ENCODE measurements at regions not wholly inside any gene's neighbourhood (a gene's known extent, or its start where the extent isn't known, plus 50 kb on each side); places are given as distances from the start of the nearest gene placed in this dataset.

DNA sequence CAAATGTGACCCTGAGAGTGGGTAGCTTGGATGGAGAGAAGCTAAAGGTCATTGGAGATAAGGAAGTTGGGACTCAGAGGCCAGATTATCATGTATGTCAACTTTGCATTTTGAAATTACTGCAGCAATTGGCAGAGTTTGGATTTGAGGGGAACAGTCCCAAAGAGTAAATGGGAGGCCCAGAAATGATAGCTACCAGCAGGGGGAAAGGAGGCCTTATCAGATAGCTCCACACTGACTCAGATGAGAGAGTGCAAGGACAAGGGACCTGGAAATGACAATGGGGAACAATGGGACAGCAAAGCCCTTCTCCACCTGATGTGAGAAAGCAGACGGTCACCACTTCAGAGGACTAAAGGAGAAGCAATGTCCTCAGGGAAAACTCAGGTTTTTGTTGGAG lies 201.5 kb upstream of the JADE1 start:
- Histone ChIP-seq H3K27me3 (no peaks in the 10 kb centered on the region), H3K9me3 (no peaks in the 10 kb centered on the region), H3K4me3 (ENCODE audit: low read depth, low read length) (no peak overlapping the region), H3K36me3 (no peaks in the 10 kb centered on the region), H3K4me1 (no peaks in the 10 kb centered on the region)
- DNase-seq: no peak
- TF ChIP-seq, protein P1, sequence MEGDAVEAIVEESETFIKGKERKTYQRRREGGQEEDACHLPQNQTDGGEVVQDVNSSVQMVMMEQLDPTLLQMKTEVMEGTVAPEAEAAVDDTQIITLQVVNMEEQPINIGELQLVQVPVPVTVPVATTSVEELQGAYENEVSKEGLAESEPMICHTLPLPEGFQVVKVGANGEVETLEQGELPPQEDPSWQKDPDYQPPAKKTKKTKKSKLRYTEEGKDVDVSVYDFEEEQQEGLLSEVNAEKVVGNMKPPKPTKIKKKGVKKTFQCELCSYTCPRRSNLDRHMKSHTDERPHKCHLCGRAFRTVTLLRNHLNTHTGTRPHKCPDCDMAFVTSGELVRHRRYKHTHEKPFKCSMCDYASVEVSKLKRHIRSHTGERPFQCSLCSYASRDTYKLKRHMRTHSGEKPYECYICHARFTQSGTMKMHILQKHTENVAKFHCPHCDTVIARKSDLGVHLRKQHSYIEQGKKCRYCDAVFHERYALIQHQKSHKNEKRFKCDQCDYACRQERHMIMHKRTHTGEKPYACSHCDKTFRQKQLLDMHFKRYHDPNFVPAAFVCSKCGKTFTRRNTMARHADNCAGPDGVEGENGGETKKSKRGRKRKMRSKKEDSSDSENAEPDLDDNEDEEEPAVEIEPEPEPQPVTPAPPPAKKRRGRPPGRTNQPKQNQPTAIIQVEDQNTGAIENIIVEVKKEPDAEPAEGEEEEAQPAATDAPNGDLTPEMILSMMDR (IDR thresholded peaks at IDR 0.05; ENCODE audit: low read depth, low read length): 0 out of 2 replicates have a peak, but pooled peaks have one; percentile 20

DNA sequence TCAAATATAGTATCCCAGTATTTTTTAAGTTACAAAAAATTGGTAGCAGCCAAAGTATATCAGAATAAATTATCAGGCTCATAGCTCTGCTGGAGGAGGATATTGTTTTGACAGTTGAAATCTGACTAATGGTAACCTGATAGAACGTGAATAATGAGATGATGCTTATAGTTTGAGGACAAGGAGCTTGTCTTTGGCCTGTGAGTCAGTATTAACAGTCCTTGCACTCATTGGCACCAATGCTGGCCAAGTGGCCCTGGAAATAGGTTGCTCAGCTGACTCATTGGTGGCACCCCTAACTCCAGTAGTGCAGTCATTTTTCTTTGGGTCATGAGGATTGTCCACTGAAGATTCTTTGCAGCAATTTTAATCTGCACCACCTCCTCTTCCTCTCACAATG lies 203.3 kb upstream of the JADE1 start:
- DNase-seq: no peak
- no peaks in the 10 kb centered on the region for H3K36me3 ChIP-seq
- no peaks in the 10 kb centered on the region for H3K27me3 ChIP-seq
- H3K9me3 ChIP-seq: no peaks in the 10 kb centered on the region
- TF ChIP-seq, protein P1 (IDR thresholded peaks at IDR 0.05; ENCODE audit: low read depth, low read length): no peak
- peaks cover 5% of the 10 kb centered on the region for H3K4me1 ChIP-seq
- no peak overlapping the region for H3K4me3 ChIP-seq (ENCODE audit: low read depth, low read length)

DNA sequence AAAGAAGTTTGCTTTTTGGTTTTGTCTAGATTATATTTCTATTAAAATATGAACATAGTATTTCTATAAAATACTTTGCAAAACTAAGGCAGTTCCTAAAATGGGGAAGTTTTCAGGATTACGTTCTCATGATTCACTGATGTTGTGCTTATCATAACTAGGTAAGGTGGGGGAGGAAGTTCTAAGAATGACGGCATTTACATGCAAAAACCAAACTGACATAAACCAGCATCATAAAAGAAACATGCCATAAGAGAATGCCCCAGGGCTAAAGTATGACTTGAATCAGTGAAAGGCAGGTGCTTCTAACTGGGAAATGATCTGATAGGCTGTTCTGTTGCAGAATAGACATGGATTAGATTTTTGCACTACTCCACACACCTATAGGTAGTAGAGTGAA lies 204.7 kb upstream of the JADE1 start:
- no peaks in the 10 kb centered on the region for H3K27me3 ChIP-seq
- H3K36me3 ChIP-seq: no peaks in the 10 kb centered on the region
- H3K9me3 ChIP-seq: no peaks in the 10 kb centered on the region
- no peak for DNase-seq
- TF ChIP-seq, protein P1 (IDR thresholded peaks at IDR 0.05; ENCODE audit: low read depth, low read length): no peak
- no peak overlapping the region for H3K4me3 ChIP-seq (ENCODE audit: low read depth, low read length)
- peaks cover 10% of the 10 kb centered on the region for H3K4me1 ChIP-seq

DNA sequence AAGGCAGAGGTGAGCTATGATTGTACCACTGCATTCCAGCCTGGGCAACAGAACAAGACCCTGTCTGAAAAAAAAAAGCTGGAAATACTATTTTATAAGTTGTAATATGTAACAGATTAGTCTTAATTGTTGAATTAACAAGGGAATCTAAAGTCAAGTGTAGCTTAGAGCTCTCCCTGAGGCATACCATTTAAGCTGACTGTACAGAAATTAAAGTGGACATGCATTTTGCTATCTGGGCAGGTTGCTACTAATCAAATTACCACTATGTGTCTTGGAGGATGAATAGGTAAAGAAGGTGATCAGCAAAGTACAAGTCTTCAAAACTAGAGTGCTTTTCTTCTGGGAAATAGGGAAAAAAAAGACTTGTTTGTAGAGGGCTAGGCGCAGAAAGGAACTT lies 205.3 kb upstream of the JADE1 start:
- H3K27me3 ChIP-seq: no peaks in the 10 kb centered on the region
- peaks cover 10% of the 10 kb centered on the region for H3K4me1 ChIP-seq
- TF ChIP-seq, protein P1 (IDR thresholded peaks at IDR 0.05; ENCODE audit: low read depth, low read length): no peak
- H3K4me3 ChIP-seq (ENCODE audit: low read depth, low read length): no peak overlapping the region
- DNase-seq: no peak
- H3K9me3 ChIP-seq: no peaks in the 10 kb centered on the region
- H3K36me3 ChIP-seq: no peaks in the 10 kb centered on the region

DNA sequence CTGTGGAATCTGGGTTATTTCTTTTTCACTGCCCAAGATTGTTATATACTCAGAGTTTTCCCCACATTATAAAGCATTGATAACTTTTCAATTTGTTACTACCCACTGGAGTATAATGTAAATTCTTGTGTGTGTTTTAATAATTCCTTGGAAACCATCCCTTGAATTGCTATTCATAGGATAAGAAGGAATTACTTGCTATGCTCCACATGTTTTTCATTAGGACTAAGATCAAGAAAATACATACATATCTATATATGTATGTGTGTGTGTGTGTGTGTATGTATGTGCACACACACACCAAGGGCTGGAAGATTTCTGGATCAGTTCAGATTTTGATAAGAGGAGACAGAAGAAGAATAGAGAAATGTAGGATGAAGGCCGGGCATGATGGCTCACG lies 206.4 kb upstream of the JADE1 start:
- Histone ChIP-seq H3K36me3 (no peaks in the 10 kb centered on the region), H3K9me3 (no peaks in the 10 kb centered on the region), H3K27me3 (no peaks in the 10 kb centered on the region), H3K4me3 (ENCODE audit: low read depth, low read length) (no peak overlapping the region), H3K4me1 (peaks cover 10% of the 10 kb centered on the region)
- DNase-seq: no peak
- TF ChIP-seq, protein P1 (IDR thresholded peaks at IDR 0.05; ENCODE audit: low read depth, low read length): no peak

DNA sequence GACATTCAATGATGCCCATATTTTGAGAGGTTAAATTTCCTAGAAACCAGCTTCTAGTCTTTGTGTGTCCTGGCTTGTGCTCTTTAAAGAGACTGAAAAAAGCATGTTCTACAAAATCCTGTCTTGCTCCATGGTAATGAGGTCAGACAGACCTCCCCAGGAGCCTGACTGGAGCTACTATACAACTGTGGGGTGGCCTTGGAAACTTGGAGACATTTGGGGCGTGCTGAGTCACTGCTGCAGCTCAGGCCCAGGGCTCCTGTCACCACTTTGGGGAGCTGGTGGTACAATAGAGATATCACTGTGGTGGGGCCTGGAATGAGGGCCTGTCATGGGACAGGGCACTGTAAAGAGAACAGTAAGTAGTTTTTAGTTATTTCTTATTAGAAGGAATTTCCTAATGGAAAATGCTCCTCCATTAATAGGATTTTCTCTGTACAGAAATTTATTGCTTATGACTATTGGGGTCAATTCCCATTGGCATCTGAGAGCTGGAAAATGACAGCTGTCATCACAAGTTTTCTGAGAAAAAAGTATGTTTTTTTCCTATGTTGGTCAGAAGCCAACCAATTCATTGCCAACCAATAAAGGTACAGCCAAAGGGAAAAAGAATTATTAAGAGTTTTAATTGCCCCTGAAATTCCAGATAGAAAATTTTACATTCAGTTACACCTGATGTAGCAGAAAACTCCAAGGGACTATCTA lies 207.4 kb upstream of the JADE1 start:
- Histone ChIP-seq H3K9me3 (no peaks in the 10 kb centered on the region), H3K4me3 (ENCODE audit: low read depth, low read length) (no peak overlapping the region), H3K4me1 (peaks cover 10% of the 10 kb centered on the region), H3K27me3 (no peaks in the 10 kb centered on the region), H3K36me3 (no peaks in the 10 kb centered on the region)
- TF ChIP-seq, protein P1 (IDR thresholded peaks at IDR 0.05; ENCODE audit: low read depth, low read length): no peak
- no peak for DNase-seq

Data from BE2C (cell line).